ENCODE measurements at regions not wholly inside any gene's neighbourhood (a gene's known extent, or its start where the extent isn't known, plus 50 kb on each side); places are given as distances from the start of the nearest gene placed in this dataset.

DNA sequence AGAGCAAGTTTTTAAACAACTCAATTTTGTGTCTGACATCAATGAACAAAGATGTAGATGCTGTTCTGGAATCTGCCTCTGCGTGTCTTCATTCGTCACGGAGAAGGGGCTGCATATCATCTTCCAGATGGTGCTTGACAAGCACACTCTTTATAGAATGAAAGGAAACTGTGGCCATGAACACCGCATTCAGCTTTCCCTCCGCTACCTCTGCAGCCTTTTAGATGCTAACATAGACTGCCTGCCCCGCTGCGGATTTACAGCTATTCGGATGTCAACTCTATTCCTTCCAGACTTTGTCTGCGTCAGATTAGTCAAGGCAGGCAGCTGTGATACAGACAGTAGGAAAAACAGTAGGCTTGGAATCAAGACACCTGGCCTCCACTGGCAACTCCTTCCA is 232.9 kb downstream of the TJP1 start:
- Mint-ChIP-seq H3K36me3 (no peaks in the 10 kb centered on the region), H3K27ac (no peak overlapping the region), H3K27me3 (no peaks in the 10 kb centered on the region), H3K9me3 (peaks cover under 1 to 13% of the 10 kb centered on the region in 2 donors), H3K4me1 (no peaks in the 10 kb centered on the region), H3K4me3 (no peak overlapping the region)
- ATAC-seq (replicated peaks) (no peak), DNase-seq (no peak)

DNA sequence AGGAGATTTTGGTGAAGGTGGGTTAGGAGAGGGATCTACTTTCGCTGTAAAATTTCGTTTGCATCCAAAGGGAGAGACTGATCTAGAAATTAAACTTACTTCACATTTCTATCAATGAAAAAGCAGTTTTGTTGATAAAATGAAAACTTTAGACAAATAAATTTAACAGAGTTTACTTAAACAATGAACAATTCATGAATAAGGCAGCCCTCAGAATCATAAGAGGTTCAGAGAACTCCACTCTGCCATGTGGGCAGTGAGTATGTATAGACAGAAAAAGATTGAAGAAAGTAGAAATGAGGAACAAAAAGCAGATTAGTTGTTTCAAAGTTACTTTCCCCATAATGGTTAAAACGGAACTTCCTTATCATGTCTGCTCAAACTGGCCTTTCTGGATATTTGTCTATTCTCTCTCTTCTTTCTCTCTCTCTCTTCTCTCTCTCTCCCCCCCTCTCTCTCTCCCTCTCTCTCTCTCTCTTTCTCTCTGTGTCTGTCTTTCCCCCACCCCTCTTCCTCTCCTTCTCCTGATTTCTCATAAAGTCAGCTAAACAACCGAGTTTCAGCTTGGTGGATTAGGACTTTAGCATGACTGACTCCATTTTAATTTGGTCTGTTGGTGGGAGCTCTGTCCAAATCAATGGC is 248.9 kb downstream of the TJP1 start:
- Mint-ChIP-seq H3K4me3 (no peak overlapping the region), H3K36me3 (peaks cover 0 to 2% of the 10 kb centered on the region in 2 donors), H3K4me1 (no peaks in the 10 kb centered on the region), H3K27ac (no peak overlapping the region), H3K27me3 (peaks cover 38 to 57% of the 10 kb centered on the region in 2 donors), H3K9me3 (peaks cover 4 to 7% of the 10 kb centered on the region in 2 donors)
- DNase-seq, result no peak
- ATAC-seq (replicated peaks), result no peak

DNA sequence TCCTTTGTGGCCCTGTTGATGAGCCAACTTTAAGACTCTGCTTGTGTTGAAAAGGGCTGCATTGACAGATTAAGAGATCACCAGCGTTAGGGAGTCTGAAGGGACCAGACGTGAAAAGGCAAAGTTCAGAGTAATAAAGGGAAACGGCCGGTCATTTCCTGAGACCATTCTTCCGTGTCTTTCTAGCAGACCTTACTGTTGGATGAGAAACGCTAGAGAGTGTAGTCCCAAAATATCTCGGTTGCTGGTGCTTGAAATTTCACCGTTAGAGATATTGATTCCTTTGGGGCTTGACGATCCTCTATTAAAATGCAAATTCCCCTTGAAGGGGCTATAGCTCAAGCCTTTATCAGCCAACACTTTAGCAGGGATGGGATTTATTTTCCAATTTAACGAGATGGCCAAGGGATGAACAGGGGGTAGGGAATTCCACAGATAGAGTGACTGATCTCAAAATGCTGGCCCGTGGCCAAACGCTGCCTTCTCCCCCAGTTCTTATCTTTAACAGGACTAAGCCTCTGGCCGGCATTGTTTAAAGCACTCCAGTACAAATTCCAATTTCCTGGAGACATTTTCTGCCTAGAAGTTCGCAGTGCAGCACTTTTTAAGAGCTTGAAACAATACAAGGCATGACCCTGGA is 250.4 kb downstream of the TJP1 start:
- Mint-ChIP-seq H3K4me3 (no peak overlapping the region), H3K9me3 (peaks cover 4 to 7% of the 10 kb centered on the region in 2 donors), H3K27me3 (peaks cover 50 to 71% of the 10 kb centered on the region in 2 donors), H3K27ac (no peak overlapping the region), H3K4me1 (no peaks in the 10 kb centered on the region), H3K36me3 (peaks cover 0 to 2% of the 10 kb centered on the region in 2 donors)
- no peak for ATAC-seq (replicated peaks)
- no peak for DNase-seq

DNA sequence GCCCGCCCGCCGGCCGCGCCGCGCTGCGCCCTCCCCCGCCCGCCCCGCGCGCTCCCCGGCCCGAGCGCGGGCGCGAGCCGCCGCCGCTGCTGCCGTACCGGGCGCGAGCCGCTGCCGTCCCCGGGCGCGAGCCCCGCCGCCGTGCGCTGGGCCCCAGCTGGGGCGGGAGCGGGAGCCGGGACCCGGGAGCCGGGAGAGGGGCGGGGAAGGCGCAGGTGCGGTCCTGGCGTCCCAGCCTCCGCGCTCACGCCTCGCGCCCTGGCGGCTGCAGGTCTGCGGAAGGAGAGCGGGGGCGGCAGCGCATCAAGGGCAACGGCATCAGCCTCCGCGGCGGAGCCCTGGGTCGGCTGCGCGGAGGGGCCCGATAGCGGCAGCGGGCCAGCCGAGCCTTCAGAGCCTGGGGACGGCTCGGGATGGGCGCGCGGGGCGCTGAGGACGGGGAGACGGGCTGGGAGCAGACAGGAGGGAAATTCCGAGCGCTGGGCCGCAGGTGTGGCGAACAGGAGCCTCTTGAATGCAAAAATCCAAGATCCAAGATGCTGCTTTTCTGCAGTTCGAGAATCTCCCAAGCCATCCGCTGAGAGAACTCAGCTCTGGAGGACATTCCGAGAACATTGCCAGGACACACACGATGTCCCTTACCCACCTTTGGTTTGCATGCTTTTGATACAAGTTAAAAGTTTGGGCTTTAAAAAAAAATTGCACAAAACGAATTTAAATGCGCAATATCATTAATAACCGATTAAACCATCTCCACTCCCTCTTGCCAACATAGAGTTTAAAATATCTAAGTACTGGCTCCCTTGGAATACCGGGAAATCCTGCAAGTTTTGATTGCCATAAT is 251.1 kb downstream of the TJP1 start:
- Mint-ChIP-seq H3K4me1 (no peaks in the 10 kb centered on the region), H3K9me3 (peaks cover 4 to 7% of the 10 kb centered on the region in 2 donors), H3K36me3 (peaks cover 0 to 2% of the 10 kb centered on the region in 2 donors), H3K27ac (no peak overlapping the region), H3K4me3 (no peak overlapping the region), H3K27me3 (peaks cover 51 to 77% of the 10 kb centered on the region in 2 donors)
- no peak for ATAC-seq (replicated peaks)
- no peak for DNase-seq

DNA sequence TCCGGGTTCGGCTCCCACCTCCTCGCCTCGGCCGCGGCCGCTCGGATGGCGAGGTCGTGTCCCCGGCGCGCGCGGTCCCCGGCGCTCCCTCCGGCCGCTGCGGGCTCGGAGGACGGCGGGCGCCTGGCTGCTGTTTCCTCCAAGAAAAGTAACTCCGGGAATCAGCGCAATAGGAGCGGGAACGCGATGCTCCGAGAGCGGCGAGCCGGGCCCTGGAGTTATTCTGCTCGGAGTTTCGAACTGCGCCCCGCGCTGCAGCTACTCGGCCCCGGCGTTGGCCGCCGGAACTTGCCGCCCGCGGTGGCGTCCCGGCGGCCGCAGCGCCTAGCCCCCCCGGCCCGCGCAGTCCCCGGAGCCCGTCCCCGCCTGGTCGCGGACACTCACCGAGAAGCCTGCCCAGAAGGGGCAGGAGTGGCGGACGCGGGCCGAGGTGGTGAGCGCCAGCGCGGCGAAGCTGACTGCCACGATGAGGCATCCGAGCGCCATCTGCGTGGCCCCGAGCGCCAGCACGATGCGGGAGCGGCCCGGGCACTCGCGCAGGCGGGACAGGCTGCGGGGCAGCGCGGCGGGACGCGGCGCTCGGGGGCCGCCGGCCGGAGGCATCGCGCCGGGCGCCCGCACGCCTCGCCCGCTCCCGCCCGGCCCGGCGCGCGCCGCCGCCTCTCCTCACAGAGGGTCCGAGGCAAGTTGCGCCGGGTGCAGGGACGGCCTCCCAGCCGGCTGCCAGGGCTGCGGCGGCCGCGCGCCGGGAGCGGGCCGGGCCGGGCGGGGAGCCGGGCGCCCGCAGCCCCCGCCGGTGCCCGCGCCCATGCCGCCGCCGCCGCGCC is 251.9 kb downstream of the TJP1 start:
- DNase-seq (no peak), ATAC-seq (replicated peaks) (no peak)
- Mint-ChIP-seq H3K27ac (no peak overlapping the region), H3K9me3 (peaks cover 4 to 7% of the 10 kb centered on the region in 2 donors), H3K4me1 (no peaks in the 10 kb centered on the region), H3K36me3 (peaks cover 0 to 2% of the 10 kb centered on the region in 2 donors), H3K4me3 (no peak overlapping the region), H3K27me3 (peaks cover 51 to 75% of the 10 kb centered on the region in 2 donors)

DNA sequence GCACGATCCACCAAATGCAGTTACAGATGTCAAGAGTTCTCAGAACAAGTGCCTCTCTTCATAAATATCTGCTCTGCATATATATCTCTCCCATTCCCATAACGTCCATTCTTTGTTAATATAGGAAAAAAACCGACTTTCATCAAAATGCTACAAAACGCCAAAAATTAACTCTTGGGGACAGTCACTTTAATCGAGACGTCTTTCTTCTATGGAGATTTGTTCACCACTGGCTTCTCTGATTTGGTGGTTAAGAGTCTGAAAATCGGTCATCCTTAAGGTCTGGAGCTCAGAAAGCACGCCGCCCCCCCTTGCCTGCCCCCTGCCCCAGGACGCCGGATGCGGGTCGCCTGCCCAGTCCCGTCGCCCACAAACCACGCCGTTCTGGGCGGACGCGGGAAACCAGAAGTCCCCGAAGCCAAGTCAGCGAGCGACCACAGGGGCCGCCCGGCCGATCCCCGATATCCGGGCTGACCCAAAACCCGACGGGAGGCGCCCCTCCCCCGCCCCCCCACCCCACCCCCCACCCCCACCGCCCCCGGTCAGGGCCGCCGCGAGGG is 252.7 kb downstream of the TJP1 start:
- no peak overlapping the region for H3K27ac Mint-ChIP-seq
- ATAC-seq (replicated peaks), result no peak
- peaks cover 0 to 2% of the 10 kb centered on the region in 2 donors for H3K36me3 Mint-ChIP-seq
- H3K27me3 Mint-ChIP-seq, result peaks cover 48 to 68% of the 10 kb centered on the region in 2 donors
- peaks cover 4 to 7% of the 10 kb centered on the region in 2 donors for H3K9me3 Mint-ChIP-seq
- peak overlapping the region; percentile 52 to 53 for H3K4me3 Mint-ChIP-seq
- DNase-seq, result no peak
- no peaks in the 10 kb centered on the region for H3K4me1 Mint-ChIP-seq

DNA sequence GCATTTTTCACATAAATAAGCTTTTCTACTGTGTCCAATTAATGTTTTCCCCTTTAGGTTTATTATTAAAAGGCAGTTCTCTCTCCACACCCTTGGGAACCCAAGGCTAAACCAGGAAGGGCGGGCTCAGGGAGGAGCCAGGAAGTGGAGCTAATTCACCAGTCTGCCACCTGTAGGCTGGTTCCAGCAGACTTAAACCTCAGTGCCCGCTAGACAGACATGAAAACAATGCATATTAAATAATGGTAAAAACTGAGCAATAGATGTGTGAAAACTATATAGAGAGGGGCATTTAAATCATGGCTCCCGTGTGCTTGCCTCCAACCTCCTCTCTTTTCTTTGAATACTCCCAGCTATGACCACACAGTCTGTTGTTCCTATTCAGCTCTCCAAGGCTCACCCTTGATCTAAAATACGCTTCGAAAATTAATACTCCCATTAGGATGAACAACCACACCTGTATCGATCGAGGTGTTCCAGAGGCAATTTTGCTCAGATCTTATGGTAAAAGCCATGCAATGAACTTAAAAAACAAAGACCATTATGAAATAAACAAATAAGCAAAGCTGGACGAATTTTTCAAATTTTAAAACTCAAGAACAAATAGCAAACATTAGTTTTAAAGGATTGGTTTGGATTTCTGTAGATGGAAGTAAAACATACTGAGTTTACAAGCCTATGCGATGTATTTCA is 253.3 kb downstream of the TJP1 start:
- ATAC-seq (replicated peaks), result no peak
- Mint-ChIP-seq H3K27me3 (peaks cover 42 to 67% of the 10 kb centered on the region in 2 donors), H3K9me3 (peaks cover 4 to 7% of the 10 kb centered on the region in 2 donors), H3K4me3 (no peak overlapping the region), H3K36me3 (peaks cover 0 to 2% of the 10 kb centered on the region in 2 donors), H3K4me1 (no peaks in the 10 kb centered on the region), H3K27ac (no peak overlapping the region)
- DNase-seq, result no peak

DNA sequence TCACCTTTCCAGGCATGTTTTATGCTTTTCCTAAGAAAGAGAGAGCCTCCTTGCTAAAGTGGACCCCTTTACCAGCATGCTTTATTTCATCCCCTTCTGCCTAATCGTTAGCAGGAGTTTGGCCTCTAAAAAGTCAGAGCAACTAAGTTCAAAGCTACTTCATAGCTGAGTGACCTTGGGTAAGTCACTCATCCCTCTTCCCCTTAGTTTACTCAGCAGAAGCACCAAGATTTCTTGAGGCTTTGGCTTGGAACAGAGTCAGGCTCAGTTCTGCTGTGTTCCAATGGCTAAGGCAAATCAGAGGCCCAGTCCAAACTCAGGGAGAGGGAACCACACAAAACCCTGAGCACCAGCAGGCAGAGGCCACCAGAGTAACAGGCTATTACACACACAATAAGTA is 254.9 kb downstream of the TJP1 start:
- Mint-ChIP-seq H3K4me1 (no peaks in the 10 kb centered on the region), H3K27ac (no peak overlapping the region), H3K27me3 (peaks cover 28 to 50% of the 10 kb centered on the region in 2 donors), H3K9me3 (peaks cover 2 to 5% of the 10 kb centered on the region in 2 donors), H3K4me3 (no peak overlapping the region), H3K36me3 (no peaks in the 10 kb centered on the region)
- ATAC-seq (replicated peaks), result no peak
- no peak for DNase-seq

DNA sequence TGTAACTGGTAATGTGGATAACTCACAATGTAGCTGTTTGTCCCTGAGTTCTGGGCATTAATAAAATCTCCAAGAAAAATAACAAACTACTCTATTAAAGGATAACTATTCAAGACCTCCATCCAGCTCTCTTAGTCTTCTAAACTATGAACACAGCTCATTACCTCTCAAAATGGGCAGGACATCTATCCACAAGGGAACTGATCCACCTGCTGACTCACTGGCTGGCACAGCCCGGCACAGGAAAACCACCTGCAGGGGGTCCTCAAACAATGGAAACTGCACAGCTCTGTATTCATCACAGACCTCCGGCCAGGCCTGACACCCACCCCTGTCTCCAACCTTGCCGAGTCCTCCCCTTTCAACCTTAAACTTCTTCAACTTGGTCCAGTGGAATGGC is 255.4 kb downstream of the TJP1 start:
- no peak overlapping the region for H3K27ac Mint-ChIP-seq
- H3K4me3 Mint-ChIP-seq, result no peak overlapping the region
- H3K36me3 Mint-ChIP-seq, result no peaks in the 10 kb centered on the region
- no peak for ATAC-seq (replicated peaks)
- peaks cover 2 to 5% of the 10 kb centered on the region in 2 donors for H3K9me3 Mint-ChIP-seq
- peaks cover 25 to 46% of the 10 kb centered on the region in 2 donors for H3K27me3 Mint-ChIP-seq
- no peak for DNase-seq
- no peaks in the 10 kb centered on the region for H3K4me1 Mint-ChIP-seq

DNA sequence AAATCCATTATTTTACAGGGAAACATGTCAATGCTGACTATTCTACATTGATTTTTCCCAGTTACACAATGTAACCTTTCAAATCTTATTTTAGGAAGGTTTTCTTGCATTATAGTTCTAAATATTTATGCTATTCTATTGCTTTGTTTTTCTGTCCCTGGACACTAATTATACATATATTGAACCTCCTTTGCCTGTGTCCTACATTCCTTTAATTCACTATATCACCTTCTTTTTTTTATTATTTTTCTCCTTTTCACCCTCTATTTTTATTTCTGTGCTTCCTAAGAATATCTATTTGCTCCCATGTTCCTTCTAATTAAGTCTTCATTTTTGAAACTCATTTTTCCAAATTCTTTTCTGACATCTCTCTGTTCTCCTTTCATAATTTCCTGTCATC is 259.2 kb downstream of the TJP1 start:
- Mint-ChIP-seq H3K4me1 (no peaks in the 10 kb centered on the region), H3K4me3 (no peak overlapping the region), H3K27me3 (peaks cover 26 to 39% of the 10 kb centered on the region in 2 donors), H3K27ac (no peak overlapping the region), H3K9me3 (peaks cover 4 to 9% of the 10 kb centered on the region in 2 donors), H3K36me3 (no peaks in the 10 kb centered on the region)
- ATAC-seq (replicated peaks) (no peak), DNase-seq (no peak)

DNA sequence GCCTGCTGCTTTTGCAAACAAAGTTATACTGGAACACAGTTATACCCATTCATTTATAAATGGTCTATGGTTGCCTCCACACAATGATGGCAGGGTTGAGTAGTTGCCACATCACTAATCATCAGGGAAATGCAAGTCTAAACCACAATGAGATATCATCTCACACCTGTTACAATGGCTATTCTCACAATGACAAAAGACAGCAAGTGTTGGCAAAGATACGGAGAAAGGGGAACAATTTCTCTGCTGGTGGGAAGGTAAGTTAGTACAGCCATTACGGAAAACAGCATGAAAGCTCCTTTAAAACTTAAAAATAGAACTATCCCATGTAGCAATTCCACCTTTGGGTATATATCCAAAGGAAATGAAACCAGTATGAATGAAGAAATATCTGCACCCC is 261.4 kb downstream of the TJP1 start:
- DNase-seq (no peak), ATAC-seq (replicated peaks) (no peak)
- Mint-ChIP-seq H3K27ac (no peak overlapping the region), H3K4me3 (no peak overlapping the region), H3K27me3 (peaks cover 17 to 22% of the 10 kb centered on the region in 2 donors), H3K4me1 (no peaks in the 10 kb centered on the region), H3K36me3 (no peaks in the 10 kb centered on the region), H3K9me3 (peaks cover 4 to 9% of the 10 kb centered on the region in 2 donors)

DNA sequence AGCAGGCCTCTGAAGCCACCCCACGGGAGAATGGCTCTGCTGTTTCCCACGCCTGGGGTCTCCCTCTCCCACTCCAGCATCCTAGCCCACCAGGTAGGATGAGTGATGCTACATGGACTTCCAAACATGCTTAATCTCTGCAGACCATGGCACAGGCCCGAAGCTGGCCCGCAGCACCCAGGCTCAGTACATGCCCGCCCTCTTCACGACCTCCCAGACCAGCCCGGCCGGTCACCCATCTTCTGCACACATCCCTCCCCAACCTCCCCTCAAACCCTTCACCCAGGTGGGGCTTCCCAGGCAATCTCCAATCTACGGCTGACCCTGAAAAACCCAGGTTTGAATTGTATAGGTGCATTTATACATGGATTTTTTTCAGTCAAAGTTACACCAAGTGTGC is 264.0 kb downstream of the TJP1 start:
- Mint-ChIP-seq H3K27ac (peak overlapping the region; percentile 14), H3K9me3 (peaks cover 5 to 7% of the 10 kb centered on the region in 2 donors), H3K4me3 (no peak overlapping the region), H3K4me1 (no peaks in the 10 kb centered on the region), H3K27me3 (peaks cover 16 to 17% of the 10 kb centered on the region in 2 donors), H3K36me3 (no peaks in the 10 kb centered on the region)
- DNase-seq (no peak), ATAC-seq (replicated peaks) (no peak)

DNA sequence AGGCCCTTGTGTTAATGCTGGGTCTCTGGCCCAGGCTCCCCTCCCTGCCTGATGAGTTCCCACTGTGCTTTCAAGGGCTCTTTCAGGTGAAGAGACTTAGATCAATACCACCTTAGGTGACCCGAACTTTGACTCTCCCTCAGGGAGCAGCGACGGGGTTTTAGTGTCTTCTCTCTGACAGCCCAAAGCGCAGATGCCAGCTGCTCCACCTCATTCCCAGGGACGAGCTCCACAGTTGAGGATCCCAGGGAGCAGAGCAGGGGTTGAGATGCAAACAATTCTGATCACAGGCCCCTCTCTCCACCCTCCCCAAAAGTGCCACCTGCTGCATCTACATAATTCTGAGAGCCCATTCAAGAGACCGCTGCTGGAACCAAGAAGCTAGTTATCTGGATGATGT is 265.1 kb downstream of the TJP1 start:
- Mint-ChIP-seq H3K27ac (no peak overlapping the region), H3K4me1 (no peaks in the 10 kb centered on the region), H3K27me3 (peaks cover 16 to 17% of the 10 kb centered on the region in 2 donors), H3K36me3 (no peaks in the 10 kb centered on the region), H3K9me3 (peaks cover 4 to 5% of the 10 kb centered on the region in 2 donors), H3K4me3 (no peak overlapping the region)
- no peak for DNase-seq
- no peak for ATAC-seq (replicated peaks)
